HepG2 (cell line): ENCODE measurements at regions not wholly inside any gene's neighbourhood (a gene's known extent, or its start where the extent isn't known, plus 50 kb on each side); places are given as distances from the start of the nearest gene placed in this dataset.

Source experiments
- AKNA ChIP-seq: sonication (generic); formaldehyde crosslinking; IDR thresholded peaks from 2 replicates; pipeline ENCODE4 v1.4.0; 2020; ENCODE audit warnings: missing genetic modification reagents, borderline replicate concordance
- ESRRA ChIP-seq: sonication (generic); formaldehyde crosslinking; IDR thresholded peaks from 2 replicates; pipeline ENCODE4 v1.5.1; 2020; ENCODE audit warnings: mild to moderate bottlenecking, low read depth, missing genetic modification reagents
- GATAD2A ChIP-seq: IDR thresholded peaks from 2 replicates; pipeline ENCODE4 v1.6.1; 2016
- MTA1 ChIP-seq: sonication (generic); formaldehyde crosslinking; IDR thresholded peaks from 2 replicates; pipeline ENCODE4 v1.4.0; 2020; ENCODE audit warnings: missing genetic modification reagents, mild to moderate bottlenecking, borderline replicate concordance
- STAG1 ChIP-seq: sonication (generic); formaldehyde crosslinking; IDR thresholded peaks from 2 replicates; pipeline ENCODE4 v1.4.0; 2020; ENCODE audit warnings: missing genetic modification reagents
- SUZ12 ChIP-seq: fragments of 150-350 bp; IDR thresholded peaks from 2 replicates; pipeline ENCODE4 v1.6.1; 2014; ENCODE audit warnings: low read depth, low read length
- TRAFD1 ChIP-seq: sonication (generic); formaldehyde crosslinking; IDR thresholded peaks from 2 replicates; pipeline ENCODE4 v1.5.1; 2020; ENCODE audit warnings: missing genetic modification reagents, mild to moderate bottlenecking, borderline replicate concordance
- ZBTB4 ChIP-seq: sonication (generic); formaldehyde crosslinking; IDR thresholded peaks from 2 replicates; pipeline ENCODE4 v1.4.0; 2020; ENCODE audit warnings: missing genetic modification reagents, mild to moderate bottlenecking, borderline replicate concordance
- ZNF276 ChIP-seq: sonication (generic); formaldehyde crosslinking; IDR thresholded peaks from 2 replicates; pipeline ENCODE4 v1.4.0; 2020; ENCODE audit warnings: mild to moderate bottlenecking, low read depth, missing genetic modification reagents
- ZNF354B ChIP-seq: sonication (generic); formaldehyde crosslinking; IDR thresholded peaks from 2 replicates; pipeline ENCODE4 v1.8.0; 2022; ENCODE audit warnings: mild to moderate bottlenecking, missing genetic modification reagents
- ZNF382 ChIP-seq: sonication (generic); formaldehyde crosslinking; IDR thresholded peaks from 2 replicates; pipeline ENCODE4 v1.5.0; 2020; ENCODE audit warnings: missing genetic modification reagents, mild to moderate bottlenecking, borderline replicate concordance
- ZNF383 ChIP-seq: sonication (generic); formaldehyde crosslinking; IDR thresholded peaks from 2 replicates; pipeline ENCODE4 v1.4.0; 2020; ENCODE audit warnings: missing genetic modification reagents, mild to moderate bottlenecking, borderline replicate concordance
- ZNF484 ChIP-seq: sonication (generic); formaldehyde crosslinking; IDR thresholded peaks from 2 replicates; pipeline ENCODE4 v1.5.1; 2020; ENCODE audit warnings: mild to moderate bottlenecking, low read depth, missing genetic modification reagents, borderline replicate concordance
- ZNF589 ChIP-seq: sonication (generic); formaldehyde crosslinking; conservative IDR thresholded peaks from 2 replicates; pipeline ENCODE4 v1.8.0; 2022; ENCODE audit warnings: mild to moderate bottlenecking, moderate library complexity, missing genetic modification reagents
- ZNF598 ChIP-seq: sonication (generic); formaldehyde crosslinking; IDR thresholded peaks from 2 replicates; pipeline ENCODE4 v1.5.1; 2020; ENCODE audit warnings: mild to moderate bottlenecking, missing genetic modification reagents, borderline replicate concordance
- ZNF740 ChIP-seq: sonication (generic); formaldehyde crosslinking; IDR thresholded peaks from 2 replicates; pipeline ENCODE4 v1.4.0; 2020; ENCODE audit warnings: missing genetic modification reagents
- ZNF749 ChIP-seq: sonication (generic); formaldehyde crosslinking; IDR thresholded peaks from 2 replicates; pipeline ENCODE4 v1.8.0; 2022; ENCODE audit warnings: mild to moderate bottlenecking, missing genetic modification reagents, moderate library complexity, borderline replicate concordance
- ZNF782 ChIP-seq: sonication (generic); formaldehyde crosslinking; IDR thresholded peaks from 2 replicates; pipeline ENCODE4 v1.4.0; 2020; ENCODE audit warnings: missing genetic modification reagents, mild to moderate bottlenecking, borderline replicate concordance
- ZNF792 ChIP-seq: IDR thresholded peaks from 2 replicates; pipeline ENCODE4 v1.6.1; 2016

GRCh38 chr14:80003138-80003537 is 208.2 kb downstream of the DIO2 start (continued):
- TF ChIP-seq ZBTB4 (CRISPR knock-in tag) (no peak), SUZ12 (no peak), ZNF484 (CRISPR knock-in tag) (no peak), ZNF782 (CRISPR knock-in tag) (no peak), AKNA (CRISPR knock-in tag) (no peak), ZNF749 (CRISPR knock-in tag) (no peak), ZNF598 (no peak), ZNF276 (no peak), ZNF383 (CRISPR knock-in tag) (no peak), ZNF792 (CRISPR knock-in tag) (no peak), TRAFD1 (CRISPR knock-in tag) (no peak), STAG1 (CRISPR knock-in tag) (no peak), ESRRA (CRISPR knock-in tag) (no peak), ZNF589 (CRISPR knock-in tag) (0 out of 2 replicates have a peak, but pooled peaks have one; percentile 51), GATAD2A (peak; percentile 93), MTA1 (no peak), ZNF382 (CRISPR knock-in tag) (no peak), ZNF740 (no peak), ZNF354B (no peak)
